Astrocyte (in vitro differentiated cells and primary cell): ENCODE measurements at regions not wholly inside any gene's neighbourhood (a gene's known extent, or its start where the extent isn't known, plus 50 kb on each side); places are given as distances from the start of the nearest gene placed in this dataset.
"Not testable (repeated sequence)": the region's sequence is repeated elsewhere in the genome, so short reads cannot be mapped to it uniquely, and the experiment has no call there.

ENCODE experiments used
- EZH2 ChIP-seq: IDR thresholded peaks from 2 replicates; pipeline ENCODE4 v1.6.1; 2012; ENCODE audit warnings: mild to moderate bottlenecking, low read length, inconsistent platforms; ENCODE audit not compliant: insufficient read depth
- TF ChIP-seq, protein P1 (sequence below): IDR thresholded peaks from 2 replicates; pipeline ENCODE4 v1.5.1; 2011; ENCODE audit warnings: low read depth, mild to moderate bottlenecking, inconsistent platforms, low read length, moderate library complexity; ENCODE audit not compliant: insufficient read depth

DNA sequence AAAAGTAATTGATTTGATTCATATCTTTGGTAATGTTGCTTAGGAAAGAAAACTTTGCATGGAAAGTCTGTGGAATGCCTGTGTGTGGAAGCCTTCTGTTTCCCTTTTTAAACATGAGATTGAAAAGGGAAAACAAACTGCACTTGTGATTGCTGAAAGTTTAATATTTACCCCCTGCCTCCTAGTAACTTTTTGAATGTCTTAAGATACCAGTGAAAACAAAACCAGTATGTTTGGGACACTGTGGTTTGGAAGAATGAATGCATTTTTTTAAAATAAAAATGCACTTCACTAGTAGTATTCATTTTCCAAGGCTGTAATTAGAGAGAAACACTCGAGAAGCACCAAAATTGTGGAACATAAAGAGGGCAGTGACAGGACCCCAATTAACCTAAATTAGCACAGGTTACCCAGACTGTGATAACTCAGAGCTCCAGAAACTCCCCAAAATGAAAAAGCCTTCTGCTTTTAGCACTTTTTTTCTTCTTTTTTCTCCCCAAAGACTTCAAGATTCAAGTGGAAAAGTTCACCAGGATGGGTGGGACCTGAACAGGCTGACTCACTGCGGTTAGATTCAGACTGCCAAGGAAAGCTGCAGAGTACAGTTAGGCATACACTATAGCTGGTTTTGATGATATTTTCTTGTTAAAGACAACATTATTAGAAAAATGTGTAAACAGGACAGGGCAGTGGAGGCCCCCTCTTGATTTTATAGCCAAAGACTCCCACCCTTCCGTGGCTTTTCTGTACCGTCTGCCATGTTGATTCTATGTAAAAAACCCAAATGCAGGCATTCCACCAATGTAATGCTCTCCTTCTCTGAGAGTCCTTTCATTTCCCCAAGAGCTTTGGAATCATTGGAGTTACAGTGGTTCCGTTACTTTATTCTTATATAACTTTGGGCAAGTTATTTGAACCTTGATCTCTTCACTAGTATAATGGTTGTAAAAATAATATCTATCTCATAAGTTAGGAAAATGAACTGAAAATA, 88.6 kb upstream of the NBPF26 start:
- TF ChIP-seq EZH2 = not testable (repeated sequence)
- TF ChIP-seq, protein P1, sequence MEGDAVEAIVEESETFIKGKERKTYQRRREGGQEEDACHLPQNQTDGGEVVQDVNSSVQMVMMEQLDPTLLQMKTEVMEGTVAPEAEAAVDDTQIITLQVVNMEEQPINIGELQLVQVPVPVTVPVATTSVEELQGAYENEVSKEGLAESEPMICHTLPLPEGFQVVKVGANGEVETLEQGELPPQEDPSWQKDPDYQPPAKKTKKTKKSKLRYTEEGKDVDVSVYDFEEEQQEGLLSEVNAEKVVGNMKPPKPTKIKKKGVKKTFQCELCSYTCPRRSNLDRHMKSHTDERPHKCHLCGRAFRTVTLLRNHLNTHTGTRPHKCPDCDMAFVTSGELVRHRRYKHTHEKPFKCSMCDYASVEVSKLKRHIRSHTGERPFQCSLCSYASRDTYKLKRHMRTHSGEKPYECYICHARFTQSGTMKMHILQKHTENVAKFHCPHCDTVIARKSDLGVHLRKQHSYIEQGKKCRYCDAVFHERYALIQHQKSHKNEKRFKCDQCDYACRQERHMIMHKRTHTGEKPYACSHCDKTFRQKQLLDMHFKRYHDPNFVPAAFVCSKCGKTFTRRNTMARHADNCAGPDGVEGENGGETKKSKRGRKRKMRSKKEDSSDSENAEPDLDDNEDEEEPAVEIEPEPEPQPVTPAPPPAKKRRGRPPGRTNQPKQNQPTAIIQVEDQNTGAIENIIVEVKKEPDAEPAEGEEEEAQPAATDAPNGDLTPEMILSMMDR = not testable (repeated sequence)
